TTC549 (cell line): ENCODE measurements at regions not wholly inside any gene's neighbourhood (a gene's known extent, or its start where the extent isn't known, plus 50 kb on each side); places are given as distances from the start of the nearest gene placed in this dataset.
"Not testable (repeated sequence)": the region's sequence is repeated elsewhere in the genome, so short reads cannot be mapped to it uniquely, and the experiment has no call there.

ENCODE experiments used
- FAIRE-seq: peaks from 2 replicates; lab custom pipeline; 2012; peaks lifted over from hg19 to GRCh38; lab: Jason Lieb, UNC

DNA sequence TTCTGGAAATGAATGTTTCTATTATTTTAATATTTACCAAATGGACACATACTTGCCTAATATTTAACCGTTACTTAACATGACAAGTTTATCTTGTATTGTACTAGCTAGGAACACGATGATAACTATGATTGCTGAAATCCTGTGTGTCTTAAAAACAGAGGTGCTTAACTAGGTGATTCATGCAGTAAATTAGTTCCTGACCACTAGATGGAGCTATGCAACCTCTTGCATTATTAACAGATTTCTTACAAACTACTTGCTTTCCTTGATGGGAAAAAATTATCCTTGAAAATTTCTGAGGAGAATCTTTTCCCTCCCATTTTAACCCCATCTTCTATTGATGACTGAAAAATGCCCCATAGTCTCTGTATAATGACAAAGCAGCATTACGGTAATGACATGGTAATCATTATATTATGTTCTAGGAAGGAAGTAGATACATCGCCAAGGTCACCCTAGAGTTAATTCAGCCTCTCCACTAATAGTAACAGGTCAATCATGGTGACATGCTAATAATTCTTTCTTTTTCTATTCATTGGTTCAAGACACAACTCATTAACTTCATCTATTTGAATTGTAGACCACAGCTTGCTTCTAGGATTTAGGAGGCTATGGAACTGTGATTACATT, 844.2 kb downstream of the RAPGEF2 start:
- FAIRE-seq, result peak; percentile 86

DNA sequence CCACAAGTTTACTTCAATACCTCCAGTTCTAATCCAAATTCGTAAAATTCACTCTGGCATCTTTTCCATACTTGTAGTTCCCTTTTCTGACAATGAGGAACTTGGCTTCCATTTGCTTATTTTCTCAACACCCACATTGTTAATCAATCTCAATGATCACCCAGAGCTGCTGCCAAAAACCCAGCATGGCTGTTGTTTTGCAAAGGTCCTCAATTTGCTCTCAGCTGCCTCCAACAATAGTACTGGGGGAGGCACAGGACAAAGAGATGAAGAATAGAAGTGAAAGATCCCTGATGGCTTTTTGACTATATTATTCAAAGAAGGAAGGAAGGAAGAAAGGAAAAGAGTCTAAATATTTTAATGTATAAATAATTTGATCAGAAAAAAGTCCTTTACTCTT, 847.8 kb downstream of the RAPGEF2 start:
- FAIRE-seq, result no peak

DNA sequence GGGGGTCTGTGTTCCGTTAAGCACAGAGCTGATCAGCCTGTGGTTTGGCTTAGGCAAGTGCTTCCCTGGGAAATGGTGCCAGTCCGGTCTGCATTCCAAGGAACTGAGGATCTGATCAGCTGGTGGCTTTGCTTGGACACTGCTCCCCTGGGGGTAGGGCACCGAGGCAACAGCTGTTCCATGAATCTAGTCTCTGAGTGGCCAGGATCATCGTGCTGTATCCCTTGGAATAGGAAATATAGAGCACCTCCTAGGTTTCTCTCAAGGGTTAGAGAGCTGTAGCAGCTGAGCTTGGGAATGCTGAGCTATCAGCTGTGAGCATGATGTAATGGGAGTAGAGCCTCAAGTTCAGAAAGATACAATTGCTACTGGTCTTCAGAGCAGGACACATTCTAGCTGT, 863.9 kb downstream of the RAPGEF2 start:
- no peak for FAIRE-seq

GRCh38 chr4:159976871-159977482, 874.1 kb downstream of the RAPGEF2 start:
- FAIRE-seq, result not testable (repeated sequence)

DNA sequence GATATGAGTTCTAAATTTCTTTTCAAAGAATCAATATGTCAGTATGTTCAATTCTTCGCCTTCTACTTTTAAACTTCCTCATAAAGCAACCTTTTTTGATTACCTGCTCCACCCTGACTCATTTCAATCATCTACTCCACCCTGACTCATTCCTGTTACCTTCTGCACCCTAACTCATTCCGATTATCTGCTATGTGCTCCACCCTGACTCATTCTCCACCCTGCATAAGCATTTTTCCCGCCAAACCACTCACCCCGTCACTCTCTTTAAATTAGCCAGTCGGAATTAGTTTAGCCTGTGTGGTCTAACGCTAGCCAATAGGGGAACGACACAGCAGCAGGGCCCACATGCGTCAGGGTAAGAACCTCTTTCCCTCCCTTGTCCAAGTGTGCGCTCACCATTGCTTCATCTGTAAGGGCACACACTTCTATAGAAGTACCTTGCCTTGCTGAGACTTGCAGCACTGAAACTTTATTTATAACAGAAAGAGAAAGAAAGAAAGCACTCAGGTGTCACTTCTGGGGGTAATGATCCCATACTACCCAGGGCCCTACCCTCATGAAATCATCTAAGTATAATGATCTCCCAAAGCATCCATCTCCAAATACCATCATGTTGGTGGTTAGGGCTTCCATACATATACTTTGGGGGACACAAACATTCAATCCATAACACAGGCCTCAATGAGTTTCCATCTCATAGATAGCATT, 875.2 kb downstream of the RAPGEF2 start:
- no peak for FAIRE-seq

DNA sequence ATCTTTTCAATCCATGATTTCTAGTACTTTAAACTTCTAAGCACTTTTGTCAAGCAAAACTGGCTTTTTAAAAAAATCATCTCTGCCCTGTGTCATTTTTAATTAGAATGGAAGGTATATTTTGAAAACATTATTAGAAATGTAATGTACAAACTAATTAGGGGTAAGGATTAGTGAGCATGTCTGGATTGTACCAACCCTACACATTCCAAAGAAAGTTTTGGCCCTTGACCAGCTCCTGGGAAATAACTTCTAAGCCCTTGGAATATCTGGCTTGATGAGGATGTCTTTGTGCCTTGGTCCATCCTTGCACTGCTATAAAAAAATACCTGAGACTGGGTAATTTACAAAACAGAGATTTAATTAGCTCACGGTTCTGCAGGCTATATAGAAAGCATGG, 876.5 kb downstream of the RAPGEF2 start:
- FAIRE-seq, result no peak

DNA sequence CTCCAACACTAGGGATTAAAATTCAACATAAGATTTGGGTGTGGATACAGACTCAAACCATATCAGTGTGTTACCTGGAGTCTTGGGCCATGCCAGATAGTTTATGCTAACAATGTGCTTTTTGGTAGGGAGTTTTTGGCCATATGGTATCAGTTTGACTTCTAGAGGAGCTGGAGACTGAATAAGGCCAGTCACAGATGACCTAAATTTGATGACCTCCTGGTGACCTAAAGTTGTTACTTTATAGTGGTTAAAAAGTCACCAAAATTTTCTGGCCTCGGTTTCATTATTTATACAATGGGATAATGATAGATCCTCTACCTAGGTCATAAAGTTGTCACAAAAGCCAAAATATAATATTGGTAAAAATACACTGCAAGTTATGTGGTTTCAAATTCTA, 877.1 kb downstream of the RAPGEF2 start:
- no peak for FAIRE-seq

- FAIRE-seq, result no peak
Measured at GRCh38 chr4:159980826-159981468, 878.1 kb downstream of the RAPGEF2 start.

DNA sequence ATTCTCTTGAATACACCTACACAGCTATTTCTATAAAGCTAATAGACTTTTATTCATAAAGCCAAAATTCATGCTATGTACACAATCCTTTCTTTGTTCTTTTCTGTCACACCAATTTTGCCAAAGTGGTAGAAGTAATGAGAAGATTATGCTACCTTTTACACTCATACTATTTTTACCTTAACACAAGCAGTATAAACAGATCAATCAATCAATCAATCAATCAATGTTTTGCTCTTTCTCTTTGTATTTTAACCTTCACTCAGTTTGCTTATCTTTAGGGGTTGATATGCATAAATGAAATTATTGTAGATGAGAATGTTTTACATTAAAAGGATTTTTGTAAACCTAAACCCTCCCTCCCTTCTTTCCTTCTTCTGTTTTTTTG, 878.6 kb downstream of the RAPGEF2 start:
- no peak for FAIRE-seq

GRCh38 chr4:159983082-159983481, 880.2 kb downstream of the RAPGEF2 start:
- no peak for FAIRE-seq

GRCh38 chr4:160009656-160010493, 907.0 kb downstream of the RAPGEF2 start:
- FAIRE-seq, result no peak

DNA sequence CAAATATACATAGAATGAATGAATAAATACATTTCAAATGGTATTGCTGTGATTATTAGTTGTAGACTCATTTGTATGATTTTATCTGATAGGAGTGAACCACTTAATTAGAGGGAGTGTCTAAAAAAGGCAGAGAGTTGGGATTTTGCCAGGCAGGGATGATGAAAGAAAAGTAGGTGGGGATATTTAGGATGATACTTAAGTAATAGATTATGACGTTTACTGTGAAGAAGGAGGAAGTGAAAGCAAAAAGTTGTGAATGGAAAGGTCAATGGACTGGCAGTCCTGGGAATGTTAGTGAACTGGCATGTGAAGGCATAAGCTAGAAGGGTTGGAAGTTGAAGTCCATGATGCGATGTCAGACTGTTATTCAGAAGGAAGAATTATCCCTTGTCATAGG, 917.1 kb downstream of the RAPGEF2 start:
- FAIRE-seq, result no peak

DNA sequence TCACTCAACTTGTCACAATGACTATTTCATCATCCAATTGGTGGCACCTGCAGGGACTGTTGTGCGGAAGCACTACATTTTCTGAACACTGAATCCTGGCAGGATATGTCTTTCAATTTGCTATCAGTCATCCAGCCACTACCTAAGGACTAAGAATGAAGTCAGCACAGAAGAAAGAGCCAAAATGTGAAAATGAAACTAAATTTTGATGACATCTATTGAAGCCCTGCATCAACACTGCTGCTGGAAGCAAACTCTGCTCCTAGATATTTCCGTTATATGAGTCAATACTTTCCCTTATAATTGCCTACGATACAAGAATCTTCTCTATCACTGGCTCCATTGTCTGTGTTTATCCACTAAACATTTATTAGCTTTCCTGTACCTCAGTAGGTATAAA, 917.9 kb downstream of the RAPGEF2 start:
- no peak for FAIRE-seq

- FAIRE-seq, result no peak
Measured at GRCh38 chr4:160021870-160022269, 919.0 kb downstream of the RAPGEF2 start.

- FAIRE-seq, result no peak
Measured at GRCh38 chr4:160026721-160027120, 923.8 kb downstream of the RAPGEF2 start.

- no peak for FAIRE-seq
Measured at GRCh38 chr4:160034501-160034900, 931.6 kb downstream of the RAPGEF2 start.

- no peak for FAIRE-seq
Measured at GRCh38 chr4:160038615-160039014, 935.7 kb downstream of the RAPGEF2 start.

- FAIRE-seq, result no peak
Measured at GRCh38 chr4:160044693-160045092, 941.8 kb downstream of the RAPGEF2 start.

- no peak for FAIRE-seq
Measured at GRCh38 chr4:160082432-160083207, 979.7 kb downstream of the RAPGEF2 start.

DNA sequence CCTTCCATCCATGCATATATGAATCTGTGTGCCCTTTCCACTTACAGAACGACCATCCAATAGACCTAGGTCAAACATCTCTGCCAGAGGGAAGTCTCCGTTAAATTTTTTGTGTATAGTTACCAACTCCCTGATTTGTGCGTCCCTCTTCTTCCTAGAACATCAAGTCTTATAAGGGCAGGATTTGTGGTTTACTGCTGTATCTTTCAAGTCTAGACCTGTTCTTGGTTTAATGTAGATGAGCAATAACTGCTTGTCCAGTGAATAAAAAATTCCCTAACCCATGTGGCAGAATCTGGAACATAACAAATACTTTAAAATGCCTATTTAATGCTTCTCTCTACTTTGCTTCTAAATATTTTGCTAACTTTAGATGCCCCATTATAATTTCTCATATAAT, 988.8 kb downstream of the RAPGEF2 start:
- no peak for FAIRE-seq

DNA sequence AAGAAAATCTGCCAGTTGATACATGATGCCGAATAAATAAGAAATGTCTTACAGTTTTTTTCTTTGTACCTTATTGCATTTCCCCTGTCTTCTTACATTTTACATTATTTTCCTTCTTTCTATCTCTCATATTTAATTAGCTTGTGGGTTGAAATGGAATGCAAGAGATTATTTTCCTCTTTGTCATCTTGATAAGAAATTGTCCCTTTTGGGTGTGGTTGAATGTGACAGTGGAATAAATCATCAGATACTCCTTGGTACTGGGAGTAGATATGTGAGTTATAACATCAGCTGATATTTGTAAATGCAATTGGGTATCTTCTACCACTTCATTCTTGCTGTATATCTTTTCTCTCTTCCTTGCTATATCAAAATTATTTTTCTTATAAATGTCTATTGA, 997.4 kb downstream of the RAPGEF2 start:
- no peak for FAIRE-seq

GRCh38 chr4:160110891-160111290, 1008.0 kb downstream of the RAPGEF2 start:
- FAIRE-seq, result no peak
